Stomach (tissue), 4 donors: ENCODE measurements at regions not wholly inside any gene's neighbourhood (a gene's known extent, or its start where the extent isn't known, plus 50 kb on each side); places are given as distances from the start of the nearest gene placed in this dataset.

ENCODE experiments used
- CTCF ChIP-seq, 7 experiments: fragments of 450-650 bp in 4 of 7; fragments of 200-600 bp in 3 of 7; sonication (generic) in 3 of 7; IDR thresholded peaks; one replicate each; pipeline ENCODE4 v1.5.1; 2016 to 2019; ENCODE audit warnings: antibody characterized with exemption in 7 of 7, control low read depth in 2 of 7, mild to moderate bottlenecking in 1 of 7
- EP300 ChIP-seq: sonication (generic); formaldehyde crosslinking; IDR thresholded peaks from one replicate; pipeline ENCODE4 v1.6.1; 2017; ENCODE audit warnings: antibody characterized with exemption
- POLR2AphosphoS5 ChIP-seq, 3 donors: sonication (generic); formaldehyde crosslinking; IDR thresholded peaks; one replicate each; pipeline ENCODE4 v1.6.1; 2016; ENCODE audit warnings: antibody characterized with exemption in 3 of 3

- TF ChIP-seq CTCF (IDR thresholded peaks at IDR 0.05): no peak
- no peak for TF ChIP-seq EP300
- TF ChIP-seq POLR2AphosphoS5 (IDR thresholded peaks at IDR 0.05): no peak
Observed at GRCh38 chr9:119027901-119028699, 341.1 kb downstream of the BRINP1 start.
